Activated naive CD4-positive, alpha-beta T cell treated with anti-CD3 and anti-CD28 coated beads, Interleukin-2, amount 50 U/mL, for 72 hours (primary cell): ENCODE measurements at regions not wholly inside any gene's neighbourhood (a gene's known extent, or its start where the extent isn't known, plus 50 kb on each side); places are given as distances from the start of the nearest gene placed in this dataset.
"Not testable (repeated sequence)": the region's sequence is repeated elsewhere in the genome, so short reads cannot be mapped to it uniquely, and the experiment has no call there.

Experiments
- ATAC-seq, 2 donors: fragments of 150-1000 bp; cut with Tn5 transposase; 2 replicates each; pipeline ENCODE4 v1.10.0; 2021; ENCODE audit warnings: mild to moderate bottlenecking in 2 of 2, moderate library complexity in 2 of 2
- DNase-seq, 2 donors: peaks; one replicate each; pipeline ENCODE4 v3.0.0; 2021 to 2022; ENCODE audit warnings: low spot score in 2 of 2
- H3K27ac Mint-ChIP-seq, 2 donors: one replicate each; pipeline ENCODE4 v1.8.0; 2022; ENCODE audit warnings: mild to moderate bottlenecking in 2 of 2, mixed read lengths in 2 of 2
- H3K36me3 Mint-ChIP-seq, 2 donors: one replicate each; pipeline ENCODE4 v1.8.0; 2022; ENCODE audit warnings: mixed read lengths in 2 of 2
- H3K9me3 Mint-ChIP-seq, 2 donors: one replicate each; pipeline ENCODE4 v1.8.0; 2022; ENCODE audit warnings: mixed read lengths in 2 of 2

- H3K36me3 Mint-ChIP-seq, H3K27ac Mint-ChIP-seq, DNase-seq, H3K9me3 Mint-ChIP-seq, ATAC-seq: not testable (repeated sequence)
Observed at GRCh38 chr5:167858186-167858855, 433.1 kb upstream of the WWC1 start.

- H3K36me3 Mint-ChIP-seq: no peaks in the 10 kb centered on the region
- ATAC-seq: no peak
- peak in 1 of 2 donors; percentile 3 for DNase-seq
- peaks cover 4% of the 10 kb centered on the region in 2 donors for H3K9me3 Mint-ChIP-seq
- no peak overlapping the region for H3K27ac Mint-ChIP-seq
Observed at GRCh38 chr5:167861129-167861927, 430.1 kb upstream of the WWC1 start.

GRCh38 chr5:167861928-167862426 lies 429.5 kb upstream of the WWC1 start:
- no peak for DNase-seq
- H3K36me3 Mint-ChIP-seq: no peaks in the 10 kb centered on the region
- H3K27ac Mint-ChIP-seq: no peak overlapping the region
- ATAC-seq: no peak
- H3K9me3 Mint-ChIP-seq: peaks cover 4% of the 10 kb centered on the region in 2 donors

GRCh38 chr5:167863883-167864282 lies 427.6 kb upstream of the WWC1 start:
- ATAC-seq (no peak), DNase-seq (no peak)
- Mint-ChIP-seq H3K27ac (no peak overlapping the region), H3K36me3 (no peaks in the 10 kb centered on the region), H3K9me3 (peaks cover 4% of the 10 kb centered on the region in 2 donors)

GRCh38 chr5:167864801-167865200 lies 426.6 kb upstream of the WWC1 start:
- Mint-ChIP-seq H3K36me3 (no peaks in the 10 kb centered on the region), H3K9me3 (peaks cover 4% of the 10 kb centered on the region in 2 donors), H3K27ac (no peak overlapping the region)
- DNase-seq (no peak), ATAC-seq (no peak)

GRCh38 chr5:167866797-167867196 lies 424.6 kb upstream of the WWC1 start:
- H3K9me3 Mint-ChIP-seq: no peaks in the 10 kb centered on the region
- no peak for DNase-seq
- H3K36me3 Mint-ChIP-seq: no peaks in the 10 kb centered on the region
- no peak overlapping the region for H3K27ac Mint-ChIP-seq
- no peak for ATAC-seq

- ATAC-seq (no peak), DNase-seq (no peak)
- H3K27ac Mint-ChIP-seq: no peak overlapping the region
- H3K36me3 Mint-ChIP-seq: no peaks in the 10 kb centered on the region
- no peaks in the 10 kb centered on the region for H3K9me3 Mint-ChIP-seq
Observed at GRCh38 chr5:167867281-167867680, 424.2 kb upstream of the WWC1 start.

- Mint-ChIP-seq H3K36me3 (no peaks in the 10 kb centered on the region), H3K27ac (no peak overlapping the region), H3K9me3 (peaks cover 0 to 4% of the 10 kb centered on the region in 2 donors)
- ATAC-seq (no peak), DNase-seq (no peak)
Observed at GRCh38 chr5:167869125-167869524, 422.3 kb upstream of the WWC1 start.

- peaks cover 3 to 12% of the 10 kb centered on the region in 2 donors for H3K9me3 Mint-ChIP-seq
- ATAC-seq: no peak
- no peak for DNase-seq
- no peak overlapping the region for H3K27ac Mint-ChIP-seq
- H3K36me3 Mint-ChIP-seq: no peaks in the 10 kb centered on the region
Observed at GRCh38 chr5:167870055-167870454, 421.4 kb upstream of the WWC1 start.

GRCh38 chr5:167871091-167871490 lies 420.4 kb upstream of the WWC1 start:
- Mint-ChIP-seq H3K36me3 (no peaks in the 10 kb centered on the region), H3K9me3 (peaks cover 8 to 15% of the 10 kb centered on the region in 2 donors), H3K27ac (no peak overlapping the region)
- ATAC-seq: no peak
- DNase-seq: no peak

GRCh38 chr5:167872791-167873190 lies 418.7 kb upstream of the WWC1 start:
- no peaks in the 10 kb centered on the region for H3K36me3 Mint-ChIP-seq
- no peak overlapping the region for H3K27ac Mint-ChIP-seq
- DNase-seq (no peak), ATAC-seq (no peak)
- peaks cover 11 to 15% of the 10 kb centered on the region in 2 donors for H3K9me3 Mint-ChIP-seq

GRCh38 chr5:167877114-167877722 lies 414.2 kb upstream of the WWC1 start:
- Mint-ChIP-seq H3K36me3 (no peaks in the 10 kb centered on the region), H3K27ac (no peak overlapping the region), H3K9me3 (peaks cover 11 to 20% of the 10 kb centered on the region in 2 donors)
- no peak for DNase-seq
- no peak for ATAC-seq

GRCh38 chr5:167877924-167878323 lies 413.5 kb upstream of the WWC1 start:
- H3K27ac Mint-ChIP-seq: no peak overlapping the region
- ATAC-seq (no peak), DNase-seq (no peak)
- H3K9me3 Mint-ChIP-seq: peaks cover 11 to 24% of the 10 kb centered on the region in 2 donors
- H3K36me3 Mint-ChIP-seq: no peaks in the 10 kb centered on the region

- DNase-seq (no peak), ATAC-seq (no peak)
- Mint-ChIP-seq H3K9me3 (peaks cover 5 to 8% of the 10 kb centered on the region in 2 donors), H3K27ac (no peak overlapping the region), H3K36me3 (no peaks in the 10 kb centered on the region)
Observed at GRCh38 chr5:167880420-167880819, 411.0 kb upstream of the WWC1 start.

- ATAC-seq: no peak
- H3K27ac Mint-ChIP-seq: no peak overlapping the region
Observed at GRCh38 chr5:167881041-167881440, 410.4 kb upstream of the WWC1 start.

GRCh38 chr5:167886196-167886595 lies 405.2 kb upstream of the WWC1 start:
- Mint-ChIP-seq H3K27ac (no peak overlapping the region), H3K9me3 (peaks cover 0 to 8% of the 10 kb centered on the region in 2 donors), H3K36me3 (no peaks in the 10 kb centered on the region)
- DNase-seq (no peak), ATAC-seq (no peak)

More at GRCh38 chr5:167881041-167881440, 410.4 kb upstream of the WWC1 start:
- peaks cover 3 to 8% of the 10 kb centered on the region in 2 donors for H3K9me3 Mint-ChIP-seq
- DNase-seq: no peak
- no peaks in the 10 kb centered on the region for H3K36me3 Mint-ChIP-seq

GRCh38 chr5:167888393-167888792 lies 403.1 kb upstream of the WWC1 start:
- no peak for ATAC-seq
- Mint-ChIP-seq H3K36me3 (no peaks in the 10 kb centered on the region), H3K27ac (no peak overlapping the region), H3K9me3 (no peaks in the 10 kb centered on the region)
- no peak for DNase-seq
